Fibroblast of the aortic adventitia (primary cell): ENCODE measurements at regions not wholly inside any gene's neighbourhood (a gene's known extent, or its start where the extent isn't known, plus 50 kb on each side); places are given as distances from the start of the nearest gene placed in this dataset.

Experiments
- DNase-seq: peaks from one replicate; pipeline ENCODE4 v3.0.0-alpha.2; 2010; ENCODE audit warnings: low read depth
- H3K4me3 ChIP-seq: 2 replicates; pipeline ENCODE4 v1.5.1; 2011; ENCODE audit warnings: low read depth, mild to moderate bottlenecking, control low read depth, low read length, moderate library complexity
- CTCF ChIP-seq: IDR thresholded peaks from 2 replicates; pipeline ENCODE4 v1.5.1; 2011; ENCODE audit warnings: mild to moderate bottlenecking, low read length, control low read depth, inconsistent platforms; ENCODE audit not compliant: insufficient read depth

GRCh38 chr12:81888106-81888740 is 129.1 kb upstream of the PPFIA2 start:
- no peak for TF ChIP-seq CTCF
- DNase-seq = no peak
- no peak overlapping the region for H3K4me3 ChIP-seq

- no peak overlapping the region for H3K4me3 ChIP-seq
- TF ChIP-seq CTCF = no peak
- DNase-seq = no peak
Observed at GRCh38 chr12:81874586-81874985, 115.4 kb upstream of the PPFIA2 start.

- no peak for DNase-seq
- no peak overlapping the region for H3K4me3 ChIP-seq
- TF ChIP-seq CTCF = no peak
Observed at GRCh38 chr12:81874166-81874565, 115.0 kb upstream of the PPFIA2 start.

- TF ChIP-seq CTCF = no peak
- no peak overlapping the region for H3K4me3 ChIP-seq
- no peak for DNase-seq
Observed at GRCh38 chr12:81872400-81872799, 113.2 kb upstream of the PPFIA2 start.

- H3K4me3 ChIP-seq = no peak overlapping the region
- no peak for DNase-seq
- no peak for TF ChIP-seq CTCF
Observed at GRCh38 chr12:81866081-81866480, 106.9 kb upstream of the PPFIA2 start.

- TF ChIP-seq CTCF = no peak
- DNase-seq = no peak
- H3K4me3 ChIP-seq = no peak overlapping the region
Observed at GRCh38 chr12:81863406-81863805, 104.3 kb upstream of the PPFIA2 start.

GRCh38 chr12:81859521-81859920 is 100.4 kb upstream of the PPFIA2 start:
- H3K4me3 ChIP-seq = no peak overlapping the region
- no peak for TF ChIP-seq CTCF
- no peak for DNase-seq
